GM21360 (cell line): ENCODE measurements at regions not wholly inside any gene's neighbourhood (a gene's known extent, or its start where the extent isn't known, plus 50 kb on each side); places are given as distances from the start of the nearest gene placed in this dataset.

Experiments
- ATAC-seq: cut with Tn5 transposase; IDR thresholded peaks from one replicate; pipeline ENCODE4 v1.9.1; 2021; ENCODE audit warnings: mild to moderate bottlenecking, moderate library complexity; ENCODE audit not compliant: unreplicated experiment

GRCh38 chr5:4363045-4363444 lies 767.4 kb downstream of the IRX1 start:
- no peak for ATAC-seq

- ATAC-seq: no peak
Measured at GRCh38 chr5:4366628-4367027, 771.0 kb downstream of the IRX1 start.

GRCh38 chr5:4370218-4370617 lies 769.9 kb upstream of the ADAMTS16 start:
- no peak for ATAC-seq

- ATAC-seq: no peak
Measured at GRCh38 chr5:4372481-4372880, 767.6 kb upstream of the ADAMTS16 start.

- ATAC-seq: no peak
Measured at GRCh38 chr5:4373051-4373820, 766.9 kb upstream of the ADAMTS16 start.

GRCh38 chr5:4374866-4375265 lies 765.3 kb upstream of the ADAMTS16 start:
- no peak for ATAC-seq

- ATAC-seq: no peak
Measured at GRCh38 chr5:4375640-4376039, 764.5 kb upstream of the ADAMTS16 start.

GRCh38 chr5:4383102-4383501 lies 757.0 kb upstream of the ADAMTS16 start:
- no peak for ATAC-seq

GRCh38 chr5:4383518-4384198 lies 756.5 kb upstream of the ADAMTS16 start:
- ATAC-seq: no peak

GRCh38 chr5:4384649-4385048 lies 755.5 kb upstream of the ADAMTS16 start:
- no peak for ATAC-seq

GRCh38 chr5:4386152-4386551 lies 754.0 kb upstream of the ADAMTS16 start:
- ATAC-seq: no peak

- ATAC-seq: no peak
Measured at GRCh38 chr5:4387290-4387689, 752.8 kb upstream of the ADAMTS16 start.

GRCh38 chr5:4395752-4396151 lies 744.4 kb upstream of the ADAMTS16 start:
- ATAC-seq: no peak

GRCh38 chr5:4405614-4406219 lies 734.4 kb upstream of the ADAMTS16 start:
- ATAC-seq: no peak

GRCh38 chr5:4410151-4410550 lies 730.0 kb upstream of the ADAMTS16 start:
- ATAC-seq: no peak

- no peak for ATAC-seq
Measured at GRCh38 chr5:4411664-4412063, 728.5 kb upstream of the ADAMTS16 start.

- ATAC-seq: no peak
Measured at GRCh38 chr5:4413996-4414395, 726.1 kb upstream of the ADAMTS16 start.

- no peak for ATAC-seq
Measured at GRCh38 chr5:4418084-4418483, 722.0 kb upstream of the ADAMTS16 start.

- ATAC-seq: no peak
Measured at GRCh38 chr5:4419281-4419680, 720.8 kb upstream of the ADAMTS16 start.

GRCh38 chr5:4420177-4420576 lies 720.0 kb upstream of the ADAMTS16 start:
- no peak for ATAC-seq

GRCh38 chr5:4420681-4421080 lies 719.4 kb upstream of the ADAMTS16 start:
- ATAC-seq: no peak

GRCh38 chr5:4422247-4422646 lies 717.9 kb upstream of the ADAMTS16 start:
- ATAC-seq: no peak
